ENCODE measurements at regions not wholly inside any gene's neighbourhood (a gene's known extent, or its start where the extent isn't known, plus 50 kb on each side); places are given as distances from the start of the nearest gene placed in this dataset.

- TF ChIP-seq, protein P1, sequence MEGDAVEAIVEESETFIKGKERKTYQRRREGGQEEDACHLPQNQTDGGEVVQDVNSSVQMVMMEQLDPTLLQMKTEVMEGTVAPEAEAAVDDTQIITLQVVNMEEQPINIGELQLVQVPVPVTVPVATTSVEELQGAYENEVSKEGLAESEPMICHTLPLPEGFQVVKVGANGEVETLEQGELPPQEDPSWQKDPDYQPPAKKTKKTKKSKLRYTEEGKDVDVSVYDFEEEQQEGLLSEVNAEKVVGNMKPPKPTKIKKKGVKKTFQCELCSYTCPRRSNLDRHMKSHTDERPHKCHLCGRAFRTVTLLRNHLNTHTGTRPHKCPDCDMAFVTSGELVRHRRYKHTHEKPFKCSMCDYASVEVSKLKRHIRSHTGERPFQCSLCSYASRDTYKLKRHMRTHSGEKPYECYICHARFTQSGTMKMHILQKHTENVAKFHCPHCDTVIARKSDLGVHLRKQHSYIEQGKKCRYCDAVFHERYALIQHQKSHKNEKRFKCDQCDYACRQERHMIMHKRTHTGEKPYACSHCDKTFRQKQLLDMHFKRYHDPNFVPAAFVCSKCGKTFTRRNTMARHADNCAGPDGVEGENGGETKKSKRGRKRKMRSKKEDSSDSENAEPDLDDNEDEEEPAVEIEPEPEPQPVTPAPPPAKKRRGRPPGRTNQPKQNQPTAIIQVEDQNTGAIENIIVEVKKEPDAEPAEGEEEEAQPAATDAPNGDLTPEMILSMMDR (IDR thresholded peaks at IDR 0.05), result no peak
- no peak for TF ChIP-seq EZH2 (IDR thresholded peaks at IDR 0.05)
- no peak for TF ChIP-seq EZH2phosphoT487 (IDR thresholded peaks at IDR 0.05)
Observed at GRCh38 chr21:27196651-27197050, 229.8 kb upstream of the ADAMTS5 start.
